Smooth muscle cell (in vitro differentiated cells): ENCODE measurements at regions not wholly inside any gene's neighbourhood (a gene's known extent, or its start where the extent isn't known, plus 50 kb on each side); places are given as distances from the start of the nearest gene placed in this dataset.
A peak's percentile ranks its signal among the peaks of the same experiment; 100 is the strongest.

Experiments used
- DNase-seq: peaks from one replicate; lab custom pipeline; 2025; ENCODE audit not compliant: unreplicated experiment; lab: John Stamatoyannopoulos, UW
- H2AFZ ChIP-seq: fragments of 200-600 bp; sonication (generic); 2 replicates; pipeline ENCODE4 v1.6.0; 2016; ENCODE audit warnings: antibody characterized with exemption, low read depth, mild to moderate bottlenecking
- H3F3A ChIP-seq: fragments of 200-600 bp; sonication (generic); 2 replicates; pipeline ENCODE4 v1.6.0; 2017; ENCODE audit warnings: antibody characterized with exemption, low read depth
- H3K27ac ChIP-seq: fragments of 200-600 bp; sonication (generic); 2 replicates; pipeline ENCODE4 v1.5.1; 2016; ENCODE audit warnings: low read depth, mild to moderate bottlenecking
- H3K27me3 ChIP-seq: fragments of 200-600 bp; sonication (generic); 2 replicates; pipeline ENCODE4 v1.6.1; 2016; ENCODE audit warnings: low read depth, mild to moderate bottlenecking
- H3K36me3 ChIP-seq: fragments of 200-600 bp; sonication (generic); 2 replicates; pipeline ENCODE4 v1.5.1; 2016; ENCODE audit warnings: low read depth
- H3K4me1 ChIP-seq: fragments of 200-600 bp; sonication (generic); 2 replicates; pipeline ENCODE4 v1.5.1; 2016; ENCODE audit warnings: low read depth
- H3K4me2 ChIP-seq: fragments of 200-600 bp; sonication (generic); 2 replicates; pipeline ENCODE4 v1.6.0; 2016; ENCODE audit warnings: mild to moderate bottlenecking
- H3K4me3 ChIP-seq: fragments of 200-600 bp; sonication (generic); 2 replicates; pipeline ENCODE4 v1.5.1; 2016; ENCODE audit warnings: mild to moderate bottlenecking
- H3K79me2 ChIP-seq: fragments of 200-600 bp; sonication (generic); 2 replicates; pipeline ENCODE4 v1.6.0; 2016; ENCODE audit warnings: low read depth, mild to moderate bottlenecking
- H3K9ac ChIP-seq: fragments of 200-600 bp; sonication (generic); 2 replicates; pipeline ENCODE4 v1.6.0; 2016; ENCODE audit warnings: low read depth
- H3K9me3 ChIP-seq: fragments of 200-600 bp; sonication (generic); replicated peaks from 2 replicates; pipeline ENCODE4 v1.5.1; 2016; ENCODE audit warnings: low read depth
- H4K20me1 ChIP-seq: fragments of 200-600 bp; sonication (generic); 2 replicates; pipeline ENCODE4 v1.6.0; 2016; ENCODE audit warnings: low read depth
- CTCF ChIP-seq: fragments of 200-600 bp; sonication (generic); IDR thresholded peaks from 2 replicates; pipeline ENCODE4 v1.5.1; 2017; ENCODE audit warnings: borderline replicate concordance, mild to moderate bottlenecking, antibody characterized with exemption; ENCODE audit not compliant: insufficient read depth, poor library complexity, severe bottlenecking
- WGBS: methylation state at CpG from one replicate; pipeline ENCODE4 v1.1.7; 2016; ENCODE audit warnings: low lambda C conversion rate; 5-methylcytosine and 5-hydroxymethylcytosine counted together

- Histone ChIP-seq H3K27ac (no peak overlapping the region), H3F3A (no peaks in the 10 kb centered on the region), H3K4me3 (no peak overlapping the region), H3K36me3 (no peaks in the 10 kb centered on the region), H3K79me2 (no peaks in the 10 kb centered on the region), H3K4me2 (no peak overlapping the region), H3K4me1 (no peaks in the 10 kb centered on the region), H3K9ac (no peak overlapping the region), H2AFZ (no peak overlapping the region), H3K27me3 (no peaks in the 10 kb centered on the region), H3K9me3 (no peaks in the 10 kb centered on the region), H4K20me1 (no peaks in the 10 kb centered on the region)
- no peak for DNase-seq
- no peak for TF ChIP-seq CTCF
These were observed 435.8 kb upstream of the CPEB2 start for GRCh38 chr4:14566518-14566917.

GRCh38 chr4:14568351-14568750 lies 433.9 kb upstream of the CPEB2 start:
- no peak overlapping the region for H2AFZ ChIP-seq

GRCh38 chr4:14575289-14575688 lies 427.0 kb upstream of the CPEB2 start:
- Histone ChIP-seq H3F3A (no peaks in the 10 kb centered on the region), H3K79me2 (no peaks in the 10 kb centered on the region), H4K20me1 (no peaks in the 10 kb centered on the region), H3K27me3 (peaks cover 8% of the 10 kb centered on the region), H3K9me3 (no peaks in the 10 kb centered on the region), H3K4me2 (no peak overlapping the region), H3K27ac (no peak overlapping the region), H3K4me3 (no peak overlapping the region), H3K9ac (no peak overlapping the region), H3K36me3 (no peaks in the 10 kb centered on the region), H2AFZ (no peak overlapping the region), H3K4me1 (no peaks in the 10 kb centered on the region)
- no peak for TF ChIP-seq CTCF
- no peak for DNase-seq
- WGBS: 81% methylated on average over 1 of the region's 1 CpG

More at GRCh38 chr4:14568351-14568750, 433.9 kb upstream of the CPEB2 start:
- Histone ChIP-seq H3K4me2 (peak overlapping the region; percentile 23), H3K9me3 (no peaks in the 10 kb centered on the region), H3K79me2 (no peaks in the 10 kb centered on the region), H3K27ac (peak overlapping the region; percentile 10), H3K9ac (no peak overlapping the region), H3K36me3 (no peaks in the 10 kb centered on the region), H3K4me3 (no peak overlapping the region), H3K27me3 (no peaks in the 10 kb centered on the region), H3K4me1 (no peaks in the 10 kb centered on the region), H4K20me1 (no peaks in the 10 kb centered on the region), H3F3A (no peaks in the 10 kb centered on the region)
- 46% methylated on average over 2 of the region's 2 CpGs for WGBS
- no peak for DNase-seq
- no peak for TF ChIP-seq CTCF

- H4K20me1 ChIP-seq: no peaks in the 10 kb centered on the region
- no peak overlapping the region for H3K4me3 ChIP-seq
- no peaks in the 10 kb centered on the region for H3K4me1 ChIP-seq
- DNase-seq: no peak
- 91% methylated on average over 2 of the region's 2 CpGs for WGBS
- H3K9ac ChIP-seq: no peak overlapping the region
- no peak overlapping the region for H3K4me2 ChIP-seq
- H3F3A ChIP-seq: no peaks in the 10 kb centered on the region
- no peak overlapping the region for H2AFZ ChIP-seq
- no peaks in the 10 kb centered on the region for H3K79me2 ChIP-seq
- peaks cover 8% of the 10 kb centered on the region for H3K27me3 ChIP-seq
- no peaks in the 10 kb centered on the region for H3K9me3 ChIP-seq
- TF ChIP-seq CTCF: no peak
- H3K36me3 ChIP-seq: no peaks in the 10 kb centered on the region
- no peak overlapping the region for H3K27ac ChIP-seq
These were observed 426.4 kb upstream of the CPEB2 start for GRCh38 chr4:14575919-14576318.
